Ovary (tissue), 3 donors: ENCODE measurements at regions not wholly inside any gene's neighbourhood (a gene's known extent, or its start where the extent isn't known, plus 50 kb on each side); places are given as distances from the start of the nearest gene placed in this dataset.

ENCODE experiments used
- CTCF ChIP-seq, 3 donors: fragments of 450-650 bp in 2 of 3; fragments of 200-600 bp in 1 of 3; IDR thresholded peaks; one replicate each; pipeline versions ENCODE4 v1.5.1 to v1.8.0; 2016 to 2022; ENCODE audit warnings: antibody characterized with exemption in 3 of 3, mild to moderate bottlenecking in 1 of 3
- POLR2A ChIP-seq: fragments of 450-650 bp; IDR thresholded peaks from one replicate; pipeline ENCODE4 v1.6.1; 2017; ENCODE audit warnings: antibody characterized with exemption, mild to moderate bottlenecking, moderate library complexity
- donor health status: DM: no; HTN: no; CAD: no.

GRCh38 chr14:44420226-44420625 lies 86.9 kb downstream of the FSCB start:
- TF ChIP-seq CTCF (IDR thresholded peaks at IDR 0.05) (no peak), POLR2A (no peak)
